HG03460 (cell line): ENCODE measurements at regions not wholly inside any gene's neighbourhood (a gene's known extent, or its start where the extent isn't known, plus 50 kb on each side); places are given as distances from the start of the nearest gene placed in this dataset.
A peak's percentile ranks its signal among the peaks of the same experiment; 100 is the strongest.
"Not testable (repeated sequence)": the region's sequence is repeated elsewhere in the genome, so short reads cannot be mapped to it uniquely, and the experiment has no call there.

Experiments used
- ATAC-seq: cut with Tn5 transposase; IDR thresholded peaks from one replicate; pipeline ENCODE4 v1.9.1; 2021; ENCODE audit not compliant: unreplicated experiment

DNA sequence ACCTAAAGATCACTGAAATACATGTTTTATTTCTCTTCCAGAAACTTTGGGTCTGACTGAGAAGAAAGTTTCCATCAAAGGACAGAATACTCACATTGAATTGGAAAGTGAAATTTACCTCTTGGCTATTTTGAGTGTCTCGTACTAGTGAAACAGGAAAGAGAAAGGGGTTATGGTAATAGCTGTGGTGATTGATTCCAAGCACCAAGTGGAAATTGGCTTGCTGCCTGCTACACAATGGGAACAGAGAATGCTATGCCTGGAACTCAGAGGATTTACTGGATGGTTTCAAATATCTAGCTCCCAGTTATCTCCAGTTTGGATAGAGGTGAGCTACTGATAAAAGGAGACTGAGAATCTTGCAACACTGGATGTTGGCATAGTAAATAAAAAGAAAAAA lies 492.8 kb upstream of the FSIP2 start:
- no peak for ATAC-seq

DNA sequence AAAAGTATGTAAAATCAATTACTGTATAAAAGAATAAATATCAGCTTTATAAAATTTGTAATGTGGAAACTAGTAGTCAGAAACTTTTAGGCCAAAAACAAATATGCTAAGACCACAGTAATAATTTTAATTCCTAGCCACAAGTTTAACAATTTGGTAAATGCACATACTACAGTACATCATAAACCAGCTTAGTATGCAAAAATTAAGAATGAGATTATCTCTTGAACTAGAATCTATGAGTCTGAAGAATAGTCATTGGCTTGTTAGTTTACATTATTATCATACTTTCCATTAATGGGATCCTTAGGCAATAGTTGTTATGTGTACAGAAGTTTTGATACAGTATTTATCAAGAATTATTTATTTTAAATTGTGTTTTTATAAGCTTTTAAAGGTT lies 491.9 kb upstream of the FSIP2 start:
- no peak for ATAC-seq

- ATAC-seq = no peak
These were observed 483.0 kb upstream of the FSIP2 start for GRCh38 chr2:185255566-185255965.

DNA sequence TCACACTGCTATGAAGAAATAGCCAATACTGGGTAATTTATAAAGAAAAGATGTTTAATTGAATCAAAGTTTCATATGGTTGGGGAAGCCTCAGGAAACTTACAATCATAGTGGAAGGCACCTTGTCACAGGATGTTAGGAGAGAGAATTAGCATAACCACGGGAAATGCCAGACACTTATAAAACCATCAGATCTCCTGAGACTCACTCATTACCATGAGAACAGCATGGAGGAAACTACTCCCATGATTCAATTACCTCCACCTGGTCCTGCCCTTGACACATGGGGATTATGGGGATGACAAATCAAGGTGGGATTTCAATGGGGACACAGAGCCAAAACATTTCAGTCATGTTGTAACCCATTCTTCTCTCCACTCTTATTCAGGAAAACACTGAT lies 472.9 kb upstream of the FSIP2 start:
- ATAC-seq = no peak

DNA sequence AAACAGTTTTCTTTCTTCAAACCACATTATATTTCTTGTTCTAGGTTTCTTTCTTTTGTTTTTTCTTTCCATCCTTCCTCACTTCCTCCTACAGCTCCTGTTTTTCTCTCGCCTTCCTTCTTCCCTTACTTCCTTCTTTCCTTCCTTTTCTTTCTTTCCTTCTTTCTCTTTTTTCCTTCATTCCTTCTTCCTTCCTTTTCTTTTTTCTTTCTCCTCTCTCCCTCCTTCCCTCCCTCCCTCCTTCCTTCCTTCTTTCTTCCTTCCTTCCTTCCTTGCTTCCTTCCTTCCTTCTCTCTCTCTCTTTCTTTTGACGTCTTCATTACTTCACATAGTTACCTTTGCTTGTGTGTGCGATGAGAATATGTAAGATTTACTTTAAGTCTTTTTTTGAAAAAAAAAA lies 470.0 kb upstream of the FSIP2 start:
- ATAC-seq = no peak

DNA sequence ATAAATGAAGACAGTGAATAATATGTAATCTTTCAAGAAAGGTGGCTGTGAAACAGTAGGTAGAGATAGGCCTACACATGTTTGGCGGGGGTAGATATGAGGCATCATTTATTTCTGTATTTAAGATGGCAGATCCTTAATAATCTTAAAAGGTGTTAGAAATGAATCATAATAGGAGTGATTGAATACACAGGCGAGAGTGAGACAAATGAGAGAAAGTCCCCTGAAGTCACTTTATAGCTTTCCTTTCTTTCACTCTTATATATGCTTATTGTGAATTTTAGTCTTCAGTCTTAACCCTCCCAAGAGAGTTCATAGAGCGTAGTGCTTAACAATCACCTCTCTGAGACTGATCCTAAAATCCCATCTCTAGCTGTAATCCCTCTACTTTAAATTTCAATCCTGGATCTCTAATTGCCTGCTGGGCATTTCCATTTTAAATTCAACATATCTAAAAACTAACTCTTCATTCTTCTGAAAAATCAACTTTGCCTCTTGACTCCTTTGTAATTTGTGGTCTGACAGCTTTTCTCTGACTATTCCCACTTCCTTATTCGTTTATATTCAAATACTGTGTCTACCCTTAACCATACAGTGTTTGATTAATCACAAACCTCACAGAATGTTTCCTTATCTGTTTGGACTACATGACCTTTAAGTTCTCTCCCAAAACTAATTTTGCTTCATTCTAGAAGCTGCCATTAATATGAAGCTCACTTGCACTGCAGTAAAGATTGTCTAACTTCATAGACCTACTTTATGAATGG lies 463.7 kb upstream of the FSIP2 start:
- ATAC-seq = no peak

- not testable (repeated sequence) for ATAC-seq
These were observed 462.6 kb upstream of the FSIP2 start for GRCh38 chr2:185275979-185276378.

DNA sequence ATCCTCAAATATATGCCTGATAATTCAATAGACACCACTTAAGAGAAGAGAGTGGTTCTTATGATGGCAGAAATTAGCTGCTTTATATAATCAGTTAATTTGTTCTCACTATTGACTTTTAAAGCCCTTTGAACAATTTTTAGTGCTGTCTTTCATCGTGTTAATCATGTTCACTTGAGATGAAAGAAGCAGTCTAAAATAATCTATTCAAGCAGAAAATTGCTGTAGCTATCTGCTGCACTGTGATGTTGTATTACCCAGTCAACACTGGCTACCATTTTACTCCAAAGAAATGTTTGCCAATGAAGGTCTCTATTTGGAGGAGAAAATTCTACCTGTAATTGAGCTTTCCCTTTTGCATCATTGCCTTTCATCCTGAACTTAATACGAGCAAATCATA lies 459.8 kb upstream of the FSIP2 start:
- no peak for ATAC-seq

- no peak for ATAC-seq
These were observed 458.6 kb upstream of the FSIP2 start for GRCh38 chr2:185279999-185280398.

DNA sequence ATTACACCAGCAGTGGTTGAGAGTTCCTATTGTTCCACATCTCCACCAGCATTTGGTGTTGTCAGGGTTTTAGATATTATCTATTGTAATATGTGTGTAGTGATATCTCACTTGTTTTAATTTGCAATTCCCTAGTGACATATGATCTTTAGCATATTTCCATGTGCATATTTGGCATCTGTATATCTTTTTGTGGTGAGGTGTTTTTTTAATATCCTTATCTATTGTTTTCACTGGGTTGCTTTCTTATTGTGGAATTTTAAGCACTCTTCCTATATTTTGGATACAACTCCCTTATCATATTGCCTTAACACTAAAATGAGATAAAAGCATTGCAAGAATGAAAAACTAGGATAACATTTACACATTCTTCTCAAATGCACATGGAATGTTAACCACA lies 453.9 kb upstream of the FSIP2 start:
- no peak for ATAC-seq

- not testable (repeated sequence) for ATAC-seq
These were observed 448.6 kb upstream of the FSIP2 start for GRCh38 chr2:185290012-185290411.

GRCh38 chr2:185291035-185291647 lies 447.5 kb upstream of the FSIP2 start:
- ATAC-seq = peak; percentile 91

DNA sequence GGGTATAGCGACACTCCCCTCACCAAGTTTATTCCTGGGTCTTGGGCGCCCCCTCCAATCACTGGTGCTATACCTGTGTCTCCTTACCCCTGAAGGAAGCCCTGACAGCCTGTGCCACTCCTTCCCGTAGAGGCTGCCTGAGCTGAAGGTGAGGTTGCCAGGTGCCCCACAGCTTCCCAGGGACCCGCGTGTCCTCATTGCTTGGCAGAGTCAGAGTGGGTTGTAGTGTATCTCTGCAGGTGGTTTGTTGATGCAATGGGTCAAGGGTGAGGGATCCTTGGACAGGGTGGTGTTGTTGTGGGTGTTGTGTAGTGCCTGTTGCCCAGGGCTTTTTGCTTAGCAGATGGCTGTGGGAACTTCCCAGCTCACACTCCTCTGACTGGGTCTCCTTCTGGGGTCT lies 438.7 kb upstream of the FSIP2 start:
- ATAC-seq = no peak

- ATAC-seq = no peak
These were observed 432.5 kb upstream of the FSIP2 start for GRCh38 chr2:185306119-185306518.

DNA sequence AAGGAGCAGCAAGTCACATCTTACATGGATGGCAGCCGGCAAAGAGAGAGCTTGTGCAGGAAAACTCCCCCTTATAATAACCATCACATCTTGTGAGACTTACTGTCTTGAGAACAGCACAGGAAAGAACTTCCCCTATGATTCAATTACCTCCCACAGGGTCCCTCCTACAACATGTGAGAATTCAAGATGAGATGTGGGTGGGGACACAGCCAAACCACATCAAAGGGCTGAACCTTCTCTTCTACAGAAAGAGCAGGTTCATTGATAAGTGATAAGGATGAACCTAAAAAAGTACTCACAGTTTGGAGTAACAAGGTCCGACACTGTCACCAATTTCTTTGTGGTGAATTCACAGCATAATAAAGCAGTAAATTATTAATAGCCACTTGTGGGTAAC lies 422.2 kb upstream of the FSIP2 start:
- ATAC-seq = no peak

DNA sequence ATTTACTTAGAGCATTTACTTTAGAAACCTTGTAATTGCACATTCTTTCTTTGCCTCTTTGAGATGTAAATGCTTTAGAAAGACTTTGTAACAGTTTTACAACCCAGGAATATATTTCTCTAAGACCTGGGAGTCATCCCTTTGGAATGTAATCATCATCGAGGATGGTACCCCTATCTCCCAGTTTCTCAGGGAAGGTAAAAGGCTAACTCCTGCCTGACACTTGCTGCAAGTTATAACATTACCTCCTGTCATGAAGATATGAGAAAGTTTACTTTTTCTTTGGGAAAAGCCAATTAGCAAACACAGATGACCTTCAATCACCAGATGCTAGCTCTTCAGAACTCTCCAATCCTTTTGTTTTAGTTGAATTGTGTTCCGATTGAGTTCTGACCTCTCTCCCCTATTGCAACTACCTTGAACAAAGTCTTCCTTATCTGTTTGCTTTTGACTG lies 420.3 kb upstream of the FSIP2 start:
- no peak for ATAC-seq

DNA sequence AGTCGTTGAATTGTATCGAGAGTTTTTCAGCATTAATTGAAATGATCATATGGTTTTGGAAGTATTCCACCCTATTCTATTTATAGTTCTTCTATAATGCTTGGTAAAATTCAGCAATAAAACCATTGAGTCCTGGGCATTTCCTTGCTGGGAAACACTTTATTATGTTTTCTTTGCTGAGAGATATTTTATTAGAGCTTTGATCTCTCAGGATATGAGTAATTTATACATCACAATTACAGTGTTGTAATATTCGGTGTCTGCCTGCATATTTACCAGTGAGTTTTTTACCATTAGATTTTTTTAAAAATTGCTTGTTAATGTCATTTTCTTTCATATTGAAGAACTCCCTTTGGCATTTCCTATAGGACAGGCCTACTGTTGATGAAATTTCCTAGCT lies 402.7 kb upstream of the FSIP2 start:
- no peak for ATAC-seq

GRCh38 chr2:185337033-185337432 lies 401.6 kb upstream of the FSIP2 start:
- ATAC-seq = no peak

DNA sequence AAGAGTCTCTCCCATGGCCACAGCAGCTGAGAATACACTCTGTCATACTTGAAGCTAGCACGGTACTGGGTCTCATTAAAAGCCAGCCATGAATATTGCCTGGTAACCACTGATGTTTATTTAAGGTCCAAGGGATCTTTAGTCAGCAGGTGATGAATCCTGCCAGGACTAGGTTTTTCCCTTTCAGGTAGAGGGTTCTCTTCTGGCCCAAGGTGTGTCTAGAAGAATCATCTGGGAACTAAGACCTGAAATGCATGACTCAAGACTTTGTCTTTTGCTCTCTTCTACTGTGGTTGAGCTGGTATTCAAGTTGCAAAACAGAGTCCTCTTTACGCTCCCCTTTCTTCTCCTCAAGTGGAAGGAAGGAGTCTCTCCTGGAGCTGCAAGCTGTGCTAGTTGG lies 400.5 kb upstream of the FSIP2 start:
- no peak for ATAC-seq

GRCh38 chr2:185347445-185347844 lies 391.2 kb upstream of the FSIP2 start:
- ATAC-seq = no peak

GRCh38 chr2:185360776-185361175 lies 377.8 kb upstream of the FSIP2 start:
- ATAC-seq = no peak

DNA sequence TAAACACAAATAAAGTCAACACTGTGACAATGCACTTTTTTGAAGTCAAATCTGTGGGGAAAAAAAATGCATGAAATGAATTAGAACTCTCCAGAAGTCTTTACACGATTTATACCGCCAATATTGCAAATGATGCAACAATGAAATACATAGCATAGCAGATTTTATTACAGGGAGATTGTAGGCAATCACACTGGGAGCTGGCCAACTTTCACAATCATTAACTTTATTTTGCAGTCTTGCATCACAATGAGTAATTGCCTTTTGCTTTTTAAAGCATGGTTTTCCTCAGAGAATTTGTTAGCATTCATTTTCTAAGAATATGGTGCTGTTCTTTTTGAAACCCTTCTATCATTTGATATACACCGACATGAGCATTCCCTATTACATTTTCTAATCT lies 366.4 kb upstream of the FSIP2 start:
- no peak for ATAC-seq

DNA sequence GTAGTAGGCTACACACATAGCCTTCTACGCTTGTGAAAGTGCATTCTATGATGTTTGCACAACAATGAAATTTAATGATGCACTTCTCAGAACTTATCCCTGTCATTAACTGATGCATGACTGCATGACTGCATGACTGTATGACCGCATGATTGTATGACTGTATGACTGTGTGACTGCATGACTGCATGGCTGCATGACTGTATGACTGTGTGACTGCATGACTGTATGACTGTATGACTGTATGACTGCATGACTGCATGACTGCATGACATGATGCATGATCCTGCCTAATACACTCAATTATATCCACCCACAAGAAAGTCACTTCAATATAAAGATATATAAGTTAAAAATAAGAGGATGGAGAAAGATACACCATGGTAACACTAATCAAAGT lies 365.4 kb upstream of the FSIP2 start:
- no peak for ATAC-seq
